ENCODE measurements at regions not wholly inside any gene's neighbourhood (a gene's known extent, or its start where the extent isn't known, plus 50 kb on each side); places are given as distances from the start of the nearest gene placed in this dataset.
"Not testable (repeated sequence)": the region's sequence is repeated elsewhere in the genome, so short reads cannot be mapped to it uniquely, and the experiment has no call there.

DNA sequence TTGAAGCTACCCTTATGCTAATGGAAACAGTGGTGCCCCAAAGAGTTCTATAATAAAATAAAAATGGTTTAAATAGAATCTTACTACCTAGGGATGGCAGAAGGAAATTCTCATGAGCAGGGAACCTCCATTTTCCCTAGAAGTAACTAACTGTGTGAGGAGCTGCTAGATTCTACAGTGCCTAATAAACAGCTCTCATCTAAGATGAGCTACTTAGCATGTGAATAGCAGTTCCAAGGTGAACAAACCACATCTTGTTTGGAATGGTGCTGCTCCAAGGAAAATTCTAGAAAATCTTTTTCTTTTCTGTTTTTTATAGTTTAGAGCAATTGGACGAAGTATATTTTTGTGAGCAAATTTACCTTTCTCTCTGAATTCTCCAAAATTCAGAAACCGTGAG is 1015.3 kb upstream of the NOVA1 start:
- Mint-ChIP-seq H3K36me3 (ENCODE audit: low read depth) (no peaks in the 10 kb centered on the region), H3K27me3 (no peaks in the 10 kb centered on the region), H3K9me3 (peaks cover 5% of the 10 kb centered on the region), H3K27ac (no peak overlapping the region), H3K4me1 (ENCODE audit: low read depth) (no peaks in the 10 kb centered on the region), H3K4me3 (no peak overlapping the region)
- ATAC-seq (no peak), DNase-seq (no peak)
- TF ChIP-seq, protein P1, sequence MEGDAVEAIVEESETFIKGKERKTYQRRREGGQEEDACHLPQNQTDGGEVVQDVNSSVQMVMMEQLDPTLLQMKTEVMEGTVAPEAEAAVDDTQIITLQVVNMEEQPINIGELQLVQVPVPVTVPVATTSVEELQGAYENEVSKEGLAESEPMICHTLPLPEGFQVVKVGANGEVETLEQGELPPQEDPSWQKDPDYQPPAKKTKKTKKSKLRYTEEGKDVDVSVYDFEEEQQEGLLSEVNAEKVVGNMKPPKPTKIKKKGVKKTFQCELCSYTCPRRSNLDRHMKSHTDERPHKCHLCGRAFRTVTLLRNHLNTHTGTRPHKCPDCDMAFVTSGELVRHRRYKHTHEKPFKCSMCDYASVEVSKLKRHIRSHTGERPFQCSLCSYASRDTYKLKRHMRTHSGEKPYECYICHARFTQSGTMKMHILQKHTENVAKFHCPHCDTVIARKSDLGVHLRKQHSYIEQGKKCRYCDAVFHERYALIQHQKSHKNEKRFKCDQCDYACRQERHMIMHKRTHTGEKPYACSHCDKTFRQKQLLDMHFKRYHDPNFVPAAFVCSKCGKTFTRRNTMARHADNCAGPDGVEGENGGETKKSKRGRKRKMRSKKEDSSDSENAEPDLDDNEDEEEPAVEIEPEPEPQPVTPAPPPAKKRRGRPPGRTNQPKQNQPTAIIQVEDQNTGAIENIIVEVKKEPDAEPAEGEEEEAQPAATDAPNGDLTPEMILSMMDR (IDR thresholded peaks at IDR 0.05), result no peak
- ChIA-PET POLR2A (no interaction called here), CTCF (no interaction called here)
- intact Hi-C loops (cut with micrococcal nuclease), result no loop called here

DNA sequence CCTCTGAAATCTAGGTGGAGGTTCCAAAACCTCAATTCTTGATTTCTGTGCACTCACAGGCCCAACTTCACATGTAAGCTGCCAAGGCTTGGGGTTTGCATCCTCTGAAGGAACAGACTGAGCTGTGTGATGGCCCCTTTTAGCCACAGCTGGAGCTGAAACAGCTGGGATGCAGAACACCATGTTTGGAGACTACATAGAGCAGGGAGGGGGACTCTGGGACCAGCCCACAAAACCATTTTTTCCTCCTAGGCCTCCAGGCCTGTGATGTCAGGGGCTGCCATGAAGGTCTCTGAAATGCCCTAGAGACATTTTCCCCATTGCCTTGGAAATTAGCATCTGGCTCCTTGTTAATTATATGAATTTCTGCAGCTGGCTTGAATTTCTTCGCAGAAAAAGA is 1025.9 kb upstream of the NOVA1 start:
- CTCF ChIA-PET, result no interaction called here

GRCh38 chr14:27634056-27634970 is 1036.5 kb upstream of the NOVA1 start:
- intact Hi-C loops (cut with micrococcal nuclease), result no loop called here
- Mint-ChIP-seq H3K4me1 (ENCODE audit: low read depth) (no peaks in the 10 kb centered on the region), H3K4me3 (no peak overlapping the region), H3K9me3 (peaks cover 3% of the 10 kb centered on the region), H3K36me3 (ENCODE audit: low read depth) (no peaks in the 10 kb centered on the region), H3K27me3 (no peaks in the 10 kb centered on the region), H3K27ac (no peak overlapping the region)
- TF ChIP-seq, protein P1 (IDR thresholded peaks at IDR 0.05), result no peak
- no peak for ATAC-seq
- no peak for DNase-seq
- ChIA-PET CTCF (no interaction called here), POLR2A (no interaction called here)

More for the DNA sequence above, 1025.9 kb upstream of the NOVA1 start:
- no peaks in the 10 kb centered on the region for H3K4me1 Mint-ChIP-seq (ENCODE audit: low read depth)
- intact Hi-C loops (cut with micrococcal nuclease), result no loop called here
- TF ChIP-seq, protein P1 (IDR thresholded peaks at IDR 0.05), result no peak
- ATAC-seq (no peak), DNase-seq (no peak)
- H3K9me3 Mint-ChIP-seq, result peaks cover 20% of the 10 kb centered on the region
- no peak overlapping the region for H3K4me3 Mint-ChIP-seq
- no peak overlapping the region for H3K27ac Mint-ChIP-seq
- no peaks in the 10 kb centered on the region for H3K27me3 Mint-ChIP-seq
- H3K36me3 Mint-ChIP-seq (ENCODE audit: low read depth), result no peaks in the 10 kb centered on the region
- POLR2A ChIA-PET, result no interaction called here

DNA sequence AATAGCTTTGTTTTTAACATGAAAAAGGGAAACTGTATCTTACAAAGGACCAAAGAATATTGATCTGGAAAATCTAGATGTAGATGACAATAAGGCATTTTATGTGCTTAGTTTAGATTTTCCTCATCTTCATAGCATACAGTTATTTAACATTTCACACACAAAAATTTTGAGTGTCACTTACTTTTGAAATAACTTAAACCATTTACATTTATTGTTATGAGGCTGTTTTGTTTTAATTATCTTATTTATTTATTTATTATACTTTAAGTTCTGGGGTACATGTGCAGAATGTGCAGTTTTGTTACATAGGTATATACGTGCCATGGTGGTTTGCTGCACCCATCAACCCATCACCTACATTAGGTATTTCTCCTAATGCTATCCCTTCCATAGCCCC is 1042.9 kb upstream of the NOVA1 start:
- H3K4me3 Mint-ChIP-seq; H3K27me3 Mint-ChIP-seq; H3K4me1 Mint-ChIP-seq (ENCODE audit: low read depth); POLR2A ChIA-PET; ATAC-seq; H3K27ac Mint-ChIP-seq; H3K36me3 Mint-ChIP-seq (ENCODE audit: low read depth); CTCF ChIA-PET; intact Hi-C loops (cut with micrococcal nuclease); DNase-seq: not testable (repeated sequence)
- peaks cover 13% of the 10 kb centered on the region for H3K9me3 Mint-ChIP-seq

DNA sequence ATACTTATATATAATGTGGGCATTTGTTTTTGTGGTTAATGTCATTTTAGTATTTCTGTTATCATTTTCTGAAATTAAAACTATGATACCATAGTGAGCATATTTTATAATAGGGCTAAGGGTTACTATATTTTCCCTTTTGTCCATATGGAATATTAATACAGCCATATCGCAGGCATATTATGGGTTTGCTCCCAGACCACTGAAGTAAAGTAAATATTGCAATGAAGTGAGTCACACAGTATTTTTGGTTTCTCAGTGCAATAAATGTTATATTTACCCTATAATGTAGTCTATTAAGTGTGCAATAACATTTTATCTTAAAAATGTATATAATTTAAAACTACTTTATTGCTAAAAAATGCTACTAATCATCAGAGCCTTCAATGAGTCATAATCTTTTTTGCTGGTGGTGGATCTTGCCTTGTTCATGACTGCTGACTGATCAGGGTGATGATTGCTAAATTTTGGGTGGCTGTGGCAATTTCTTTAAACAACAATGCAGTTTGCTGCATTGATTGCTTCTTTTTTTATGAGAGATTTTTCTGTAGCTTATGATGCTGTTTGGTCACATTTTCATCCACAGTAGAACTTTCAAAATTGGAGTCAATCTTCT is 1044.5 kb upstream of the NOVA1 start:
- TF ChIP-seq, protein P1 (IDR thresholded peaks at IDR 0.05), result no peak
- Mint-ChIP-seq H3K4me1 (ENCODE audit: low read depth) (no peaks in the 10 kb centered on the region), H3K27me3 (no peaks in the 10 kb centered on the region), H3K9me3 (peaks cover 11% of the 10 kb centered on the region), H3K27ac (no peak overlapping the region), H3K36me3 (ENCODE audit: low read depth) (no peaks in the 10 kb centered on the region), H3K4me3 (no peak overlapping the region)
- no peak for DNase-seq
- intact Hi-C loops (cut with micrococcal nuclease), result no loop called here
- CTCF ChIA-PET, result no interaction called here
- POLR2A ChIA-PET, result no interaction called here
- ATAC-seq, result no peak

All from activated CD8-positive, alpha-beta T cell treated with anti-CD3 and anti-CD28 coated beads for 36 hours (primary cell).